GM12878 (cell line): ENCODE measurements at regions not wholly inside any gene's neighbourhood (a gene's known extent, or its start where the extent isn't known, plus 50 kb on each side); places are given as distances from the start of the nearest gene placed in this dataset.

Experiments used
- ATAC-seq: fragments of 200-7000 bp; cut with Tn5 transposase; 3 replicates; pipeline ENCODE4 v1.9.1; 2020; ENCODE audit warnings: mild to moderate bottlenecking, moderate library complexity
- BruUV-seq: library from RNA; stranded (reverse); fragments of 400-500 nt; replicated peaks from 2 replicates; lab custom pipeline; 2021; lab: Mats Ljungman, UMichigan
- CTCF ChIA-PET: fragments of 300-600 bp; sonication (Branson Sonifier 250); formaldehyde crosslinking; extraction: SDS; loops from one replicate; lab custom pipeline; 2021; ENCODE audit warnings: inconsistent platforms; lab: Yijun Ruan, JAX
- POLR2A ChIA-PET: fragments of 350-600 bp; formaldehyde crosslinking; extraction: SDS; loops from one replicate; lab custom pipeline; 2021; ENCODE audit warnings: inconsistent platforms; lab: Charles Lee
- RAD21 ChIA-PET: fragments of 300-600 bp; sonication (Branson Sonifier 250); formaldehyde crosslinking; loops from one replicate; lab custom pipeline; 2023; ENCODE audit warnings: antibody characterized with exemption; ENCODE audit not compliant: unreplicated experiment; lab: Charles Lee
- SMC1A ChIA-PET: fragments of 300-600 bp; sonication (Branson Sonifier 250); formaldehyde crosslinking; loops from one replicate; lab custom pipeline; 2023; ENCODE audit not compliant: unreplicated experiment, uncharacterized antibody; lab: Charles Lee
- DNase-seq: peaks from one replicate; pipeline ENCODE4 v3.0.0-alpha.2; 2011; ENCODE audit warnings: low read depth, low spot score
- FAIRE-seq: peaks from 3 replicates; lab custom pipeline; 2011; peaks lifted over from hg19 to GRCh38; lab: Jason Lieb, UNC
- H2AFZ ChIP-seq: 2 replicates; pipeline ENCODE4 v1.6.0; 2011; ENCODE audit warnings: low read depth, low read length, control low read depth; ENCODE audit not compliant: control insufficient read depth
- H3K27ac ChIP-seq: 2 replicates; pipeline ENCODE4 v1.5.1; 2011; ENCODE audit warnings: control low read depth; ENCODE audit not compliant: control insufficient read depth, insufficient read depth
- H3K27me3 ChIP-seq, 2 experiments: replicated peaks in 1 of 2; 2 replicates each; pipeline versions ENCODE4 v1.6.0 to v1.6.1; 2011; ENCODE audit warnings: low read length in 1 of 2; ENCODE audit not compliant: control insufficient read depth in 2 of 2, insufficient read depth in 2 of 2
- H3K36me3 ChIP-seq, 2 experiments: 2 replicates each; pipeline ENCODE4 v1.5.1; 2011; ENCODE audit warnings: low read length in 1 of 2; ENCODE audit not compliant: control insufficient read depth in 2 of 2, insufficient read depth in 2 of 2
- H3K4me1 ChIP-seq: 2 replicates; pipeline ENCODE4 v1.6.1; 2011; ENCODE audit warnings: mild to moderate bottlenecking, low read length, moderate library complexity, mixed read lengths; ENCODE audit not compliant: control insufficient read depth, insufficient read depth
- H3K4me2 ChIP-seq: 2 replicates; pipeline ENCODE4 v1.6.0; 2011; ENCODE audit warnings: control low read depth; ENCODE audit not compliant: control insufficient read depth, insufficient read depth
- H3K4me3 ChIP-seq: fragments of 200-600 bp; sonication (generic); 2 replicates; pipeline ENCODE4 v1.5.1; 2016
- H3K79me2 ChIP-seq: 2 replicates; pipeline ENCODE4 v1.6.0; 2011; ENCODE audit warnings: low read length; ENCODE audit not compliant: control insufficient read depth, insufficient read depth
- H3K9ac ChIP-seq: 2 replicates; pipeline ENCODE4 v1.8.0; 2011; ENCODE audit warnings: low read length, control low read depth, mixed read lengths; ENCODE audit not compliant: control insufficient read depth, insufficient read depth
- H3K9me3 ChIP-seq: replicated peaks from 3 replicates; pipeline ENCODE4 v1.5.1; 2011; ENCODE audit warnings: mild to moderate bottlenecking, low read length; ENCODE audit not compliant: control insufficient read depth, insufficient read depth
- H4K20me1 ChIP-seq: 2 replicates; pipeline ENCODE4 v1.6.0; 2011; ENCODE audit not compliant: control insufficient read depth, insufficient read depth
- CEBPZ ChIP-seq: fragments of 150-350 bp; IDR thresholded peaks from 2 replicates; pipeline ENCODE4 v1.6.1; 2016; ENCODE audit warnings: low read depth, low read length
- FOXK2 ChIP-seq: fragments of 450-650 bp; IDR thresholded peaks from 2 replicates; pipeline ENCODE4 v1.6.1; 2017; ENCODE audit warnings: mild to moderate bottlenecking, moderate library complexity
- MTA3 ChIP-seq: IDR thresholded peaks from 2 replicates; pipeline ENCODE4 v1.6.1; 2012; ENCODE audit warnings: low read length, inconsistent platforms, borderline replicate concordance
- MYC ChIP-seq: IDR thresholded peaks from 2 replicates; pipeline ENCODE4 v1.6.1; 2011; ENCODE audit warnings: mild to moderate bottlenecking, low read length, moderate library complexity, inconsistent platforms; ENCODE audit not compliant: insufficient read depth, insufficient replicate concordance, insufficient read length, severe bottlenecking
- NBN ChIP-seq: fragments of 450-650 bp; IDR thresholded peaks from 2 replicates; pipeline ENCODE4 v1.6.1; 2016
- NR2C2 ChIP-seq: IDR thresholded peaks from 2 replicates; pipeline ENCODE4 v1.6.1; 2011; ENCODE audit warnings: borderline replicate concordance, low read depth; ENCODE audit not compliant: control insufficient read depth, insufficient read length
- POLR2A ChIP-seq: IDR thresholded peaks from 2 replicates; pipeline ENCODE4 v1.6.1; 2011; ENCODE audit warnings: low read depth, mild to moderate bottlenecking, low read length
- POLR2AphosphoS5 ChIP-seq: IDR thresholded peaks from 2 replicates; pipeline ENCODE4 v1.6.1; 2011; ENCODE audit warnings: mild to moderate bottlenecking, low read length, inconsistent platforms
- PRDM15 ChIP-seq: fragments of 450-650 bp; formaldehyde crosslinking; IDR thresholded peaks from 2 replicates; pipeline ENCODE4 v1.4.0; 2020; ENCODE audit warnings: mild to moderate bottlenecking, moderate library complexity
- SKIL ChIP-seq: fragments of 450-650 bp; IDR thresholded peaks from 2 replicates; pipeline ENCODE4 v1.6.1; 2017; ENCODE audit warnings: mild to moderate bottlenecking, low read depth, inconsistent platforms; ENCODE audit not compliant: poor library complexity, severe bottlenecking
- SREBF1 ChIP-seq: IDR thresholded peaks from 2 replicates; pipeline ENCODE4 v1.6.1; 2012; ENCODE audit warnings: mild to moderate bottlenecking, low read length
- TARDBP ChIP-seq: IDR thresholded peaks from 2 replicates; pipeline ENCODE4 v1.6.1; 2016; ENCODE audit warnings: borderline replicate concordance
- ZNF207 ChIP-seq: fragments of 450-650 bp; IDR thresholded peaks from 2 replicates; pipeline ENCODE4 v1.6.1; 2014; ENCODE audit warnings: antibody characterized with exemption, mild to moderate bottlenecking, borderline replicate concordance
- ZNF384 ChIP-seq: IDR thresholded peaks from 2 replicates; pipeline ENCODE4 v1.6.1; 2012; ENCODE audit warnings: low read depth, mild to moderate bottlenecking, low read length, improper control_type of control experiment, borderline replicate concordance
- ZZZ3 ChIP-seq: IDR thresholded peaks from 2 replicates; pipeline ENCODE4 v1.6.1; 2011; ENCODE audit warnings: low read depth; ENCODE audit not compliant: control insufficient read depth, insufficient read length
- WGBS: methylation state at CpG from one replicate; pipeline ENCODE4 v1.1.6; 2016; ENCODE audit warnings: low lambda C conversion rate; ENCODE audit not compliant: insufficient replicate concordance, insufficient coverage; ENCODE audit errors: missing lambda C conversion rate; 5-methylcytosine and 5-hydroxymethylcytosine counted together
- in situ Hi-C: fragments of 300-500 bp; cut with MboI; formaldehyde crosslinking; loops from 9 replicates; pipeline ENCODE4 v1.14.3; 2018; ENCODE audit warnings: mixed read lengths
- intact Hi-C: fragments of 100-400 bp; cut with micrococcal nuclease; formaldehyde crosslinking; loops from one replicate; pipeline ENCODE4 v1.14.2; 2022; ENCODE audit not compliant: unreplicated experiment

- Histone ChIP-seq H3K9ac (no peak overlapping the region), H2AFZ (no peak overlapping the region), H3K4me1 (no peaks in the 10 kb centered on the region), H3K4me3 (no peak overlapping the region), H3K36me3 (no peaks in the 10 kb centered on the region), H3K27me3 (no peaks in the 10 kb centered on the region), H4K20me1 (no peaks in the 10 kb centered on the region), H3K27ac (no peak overlapping the region), H3K79me2 (no peaks in the 10 kb centered on the region), H3K4me2 (no peak overlapping the region), H3K9me3 (no peaks in the 10 kb centered on the region)
- FAIRE-seq (no peak), ATAC-seq (no peak), DNase-seq (no peak)
- ChIA-PET POLR2A (interaction anchor here (0.7 kb wide), 1 partner anchor 48 kb away, joined by 3 read pairs; no protein-coding TSS in a partner anchor), RAD21 (no interaction called here), CTCF (no interaction called here), SMC1A (no interaction called here)
- in situ Hi-C loops (no loop called here), intact Hi-C loops (no loop called here)
- WGBS: 28% methylated on average over 5 of the region's 5 CpGs
- BruUV-seq: no TSS peak
- no peak for TF ChIP-seq ZZZ3
- TF ChIP-seq TARDBP: no peak
- no peak for TF ChIP-seq ZNF384
- TF ChIP-seq FOXK2: no peak
- no peak for TF ChIP-seq MTA3
- TF ChIP-seq MYC: no peak
- TF ChIP-seq NR2C2: no peak
- no peak for TF ChIP-seq POLR2AphosphoS5
- TF ChIP-seq SKIL: no peak
- TF ChIP-seq ZNF207: no peak
- no peak for TF ChIP-seq PRDM15
- no peak for TF ChIP-seq SREBF1
- no peak for TF ChIP-seq POLR2A
- TF ChIP-seq CEBPZ: no peak
- TF ChIP-seq NBN: no peak
Measured at GRCh38 chr21:30947141-30947540, 65.8 kb upstream of the KRTAP11-1 start.
